Transverse colon (tissue), 4 donors: ENCODE measurements at regions not wholly inside any gene's neighbourhood (a gene's known extent, or its start where the extent isn't known, plus 50 kb on each side); places are given as distances from the start of the nearest gene placed in this dataset.

ENCODE experiments used
- EP300 ChIP-seq: sonication (generic); formaldehyde crosslinking; IDR thresholded peaks from one replicate; pipeline ENCODE4 v1.6.1; 2017; ENCODE audit warnings: antibody characterized with exemption, low read depth
- POLR2A ChIP-seq: fragments of 450-650 bp; IDR thresholded peaks from one replicate; pipeline ENCODE4 v1.6.1; 2016; ENCODE audit warnings: antibody characterized with exemption, mild to moderate bottlenecking, moderate library complexity
- POLR2AphosphoS5 ChIP-seq, 3 donors: sonication (generic); formaldehyde crosslinking; IDR thresholded peaks; one replicate each; pipeline ENCODE4 v1.6.1; 2016; ENCODE audit warnings: antibody characterized with exemption in 3 of 3
- TF ChIP-seq, protein P1 (sequence below), 5 experiments: fragments of 200-600 bp in 3 of 5; fragments of 450-650 bp in 2 of 5; sonication (generic) in 3 of 5; IDR thresholded peaks; 1 replicate in 2 of 5; 2 replicates in 3 of 5; pipeline ENCODE4 v1.5.1; 2016 to 2017; ENCODE audit warnings: antibody characterized with exemption in 5 of 5, inconsistent platforms in 3 of 5, mild to moderate bottlenecking in 2 of 5, moderate library complexity in 1 of 5

DNA sequence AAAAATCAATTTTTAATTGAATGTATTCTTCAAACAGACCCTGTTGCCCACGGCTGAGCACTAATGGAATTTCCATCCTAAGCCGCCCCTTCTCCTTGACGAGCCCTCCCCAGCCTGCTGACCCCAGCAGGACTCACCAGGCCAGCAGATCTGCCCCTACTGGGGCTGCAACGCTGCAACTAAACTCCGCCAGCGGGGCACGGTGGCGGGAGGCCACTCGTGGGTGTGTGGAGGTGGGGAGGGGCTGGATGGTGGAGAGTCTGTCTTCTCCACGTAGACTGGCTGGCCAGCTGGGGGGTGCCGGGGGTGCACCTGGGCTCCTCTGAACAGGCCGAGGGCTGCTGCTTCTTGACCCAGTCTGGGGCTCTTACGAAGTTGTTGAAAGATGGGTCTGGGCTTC is 67.8 kb downstream of the ENGASE start:
- TF ChIP-seq, protein P1, sequence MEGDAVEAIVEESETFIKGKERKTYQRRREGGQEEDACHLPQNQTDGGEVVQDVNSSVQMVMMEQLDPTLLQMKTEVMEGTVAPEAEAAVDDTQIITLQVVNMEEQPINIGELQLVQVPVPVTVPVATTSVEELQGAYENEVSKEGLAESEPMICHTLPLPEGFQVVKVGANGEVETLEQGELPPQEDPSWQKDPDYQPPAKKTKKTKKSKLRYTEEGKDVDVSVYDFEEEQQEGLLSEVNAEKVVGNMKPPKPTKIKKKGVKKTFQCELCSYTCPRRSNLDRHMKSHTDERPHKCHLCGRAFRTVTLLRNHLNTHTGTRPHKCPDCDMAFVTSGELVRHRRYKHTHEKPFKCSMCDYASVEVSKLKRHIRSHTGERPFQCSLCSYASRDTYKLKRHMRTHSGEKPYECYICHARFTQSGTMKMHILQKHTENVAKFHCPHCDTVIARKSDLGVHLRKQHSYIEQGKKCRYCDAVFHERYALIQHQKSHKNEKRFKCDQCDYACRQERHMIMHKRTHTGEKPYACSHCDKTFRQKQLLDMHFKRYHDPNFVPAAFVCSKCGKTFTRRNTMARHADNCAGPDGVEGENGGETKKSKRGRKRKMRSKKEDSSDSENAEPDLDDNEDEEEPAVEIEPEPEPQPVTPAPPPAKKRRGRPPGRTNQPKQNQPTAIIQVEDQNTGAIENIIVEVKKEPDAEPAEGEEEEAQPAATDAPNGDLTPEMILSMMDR (IDR thresholded peaks at IDR 0.05) = no peak
- TF ChIP-seq POLR2A (no peak), EP300 (no peak), POLR2AphosphoS5 (IDR thresholded peaks at IDR 0.05) (no peak)
